H9 (cell line): ENCODE measurements at regions not wholly inside any gene's neighbourhood (a gene's known extent, or its start where the extent isn't known, plus 50 kb on each side); places are given as distances from the start of the nearest gene placed in this dataset.

Experiments
- DNase-seq: peaks from one replicate; pipeline ENCODE4 v3.0.0-alpha.2; 2017
- H2AFZ ChIP-seq: one replicate; pipeline ENCODE4 v1.6.1; 2013; ENCODE audit warnings: mild to moderate bottlenecking, low read length, control low read depth, moderate library complexity
- H2AK5ac ChIP-seq: 2 replicates; pipeline ENCODE4 v1.6.1; 2013; ENCODE audit warnings: low read length, control low read depth, mixed read lengths; ENCODE audit not compliant: insufficient read length
- H2BK120ac ChIP-seq: one replicate; pipeline ENCODE4 v1.6.1; 2013; ENCODE audit warnings: low read depth, mild to moderate bottlenecking, low read length, control low read depth, inconsistent platforms; ENCODE audit not compliant: poor library complexity, severe bottlenecking
- H2BK12ac ChIP-seq: 2 replicates; pipeline ENCODE4 v1.6.1; 2013; ENCODE audit warnings: low read length, control low read depth, mixed read lengths, low read depth; ENCODE audit not compliant: insufficient read length
- H2BK15ac ChIP-seq: 2 replicates; pipeline ENCODE4 v1.6.1; 2013; ENCODE audit warnings: low read depth, low read length, control low read depth
- H2BK20ac ChIP-seq: one replicate; pipeline ENCODE4 v1.6.1; 2013; ENCODE audit warnings: low read depth, mild to moderate bottlenecking, low read length, control low read depth, inconsistent platforms; ENCODE audit not compliant: poor library complexity, severe bottlenecking
- H2BK5ac ChIP-seq: 2 replicates; pipeline ENCODE4 v1.6.1; 2013; ENCODE audit warnings: low read length, control low read depth, mixed read lengths; ENCODE audit not compliant: insufficient read length
- H3K14ac ChIP-seq: 2 replicates; pipeline ENCODE4 v1.6.1; 2013; ENCODE audit warnings: low read length, control low read depth; ENCODE audit not compliant: insufficient read depth
- H3K18ac ChIP-seq: 2 replicates; pipeline ENCODE4 v1.6.1; 2013; ENCODE audit warnings: low read depth, mild to moderate bottlenecking, mixed read lengths, low read length, control low read depth; ENCODE audit not compliant: insufficient read length
- H3K23ac ChIP-seq: 2 replicates; pipeline ENCODE4 v1.6.1; 2013; ENCODE audit warnings: low read length, control low read depth, mixed read lengths, low read depth; ENCODE audit not compliant: insufficient read length
- H3K23me2 ChIP-seq: 2 replicates; pipeline ENCODE4 v1.6.1; 2013; ENCODE audit warnings: low read depth, mild to moderate bottlenecking, mixed read lengths, low read length, control low read depth; ENCODE audit not compliant: insufficient read length, poor library complexity, severe bottlenecking
- H3K27ac ChIP-seq: 2 replicates; pipeline ENCODE4 v1.5.1; 2013; ENCODE audit warnings: low read length, control low read depth, mixed read lengths, low read depth; ENCODE audit not compliant: insufficient read length
- H3K27me3 ChIP-seq: 2 replicates; pipeline ENCODE4 v1.6.1; 2013; ENCODE audit warnings: low read length, control low read depth, inconsistent platforms; ENCODE audit not compliant: insufficient read depth
- H3K4ac ChIP-seq: 2 replicates; pipeline ENCODE4 v1.6.1; 2013; ENCODE audit warnings: low read depth, mild to moderate bottlenecking, control low read depth, inconsistent platforms, low read length, moderate library complexity
- H3K4me1 ChIP-seq: 2 replicates; pipeline ENCODE4 v1.6.1; 2013; ENCODE audit warnings: low read length, control low read depth, inconsistent platforms; ENCODE audit not compliant: insufficient read depth
- H3K4me2 ChIP-seq: 2 replicates; pipeline ENCODE4 v1.6.1; 2013; ENCODE audit warnings: low read length, control low read depth, mixed read lengths; ENCODE audit not compliant: insufficient read length, insufficient read depth
- H3K56ac ChIP-seq: 2 replicates; pipeline ENCODE4 v1.6.1; 2013; ENCODE audit warnings: low read depth, mild to moderate bottlenecking, mixed read lengths, low read length, control low read depth; ENCODE audit not compliant: insufficient read length
- H3K79me1 ChIP-seq: 2 replicates; pipeline ENCODE4 v1.6.1; 2013; ENCODE audit warnings: low read depth, mild to moderate bottlenecking, moderate library complexity, low read length, control low read depth, inconsistent platforms; ENCODE audit not compliant: insufficient read depth, poor library complexity, severe bottlenecking
- H3K79me2 ChIP-seq: 2 replicates; pipeline ENCODE4 v1.6.1; 2013; ENCODE audit warnings: low read length, control low read depth, inconsistent platforms; ENCODE audit not compliant: insufficient read depth
- H3K9ac ChIP-seq: 2 replicates; pipeline ENCODE4 v1.6.1; 2013; ENCODE audit warnings: low read length, control low read depth, mixed read lengths; ENCODE audit not compliant: insufficient read length; ENCODE audit errors: extremely low read depth
- H3K9me3 ChIP-seq: one replicate; pipeline ENCODE4 v1.6.1; 2013; ENCODE audit warnings: low read depth, low read length, inconsistent platforms; ENCODE audit not compliant: control insufficient read depth
- H3T11ph ChIP-seq: one replicate; pipeline ENCODE4 v1.6.1; 2013; ENCODE audit warnings: mild to moderate bottlenecking, low read length, control low read depth, inconsistent platforms
- H4K20me1 ChIP-seq: one replicate; pipeline ENCODE4 v1.6.1; 2013; ENCODE audit not compliant: control insufficient read depth, insufficient read length, insufficient read depth
- H4K5ac ChIP-seq: 2 replicates; pipeline ENCODE4 v1.6.1; 2013; ENCODE audit warnings: low read depth, mild to moderate bottlenecking, mixed read lengths, low read length, control low read depth; ENCODE audit not compliant: insufficient read length
- H4K8ac ChIP-seq: replicated peaks from 2 replicates; pipeline ENCODE4 v1.6.1; 2013; ENCODE audit warnings: low read length, control low read depth, mixed read lengths, low read depth; ENCODE audit not compliant: insufficient read length
- H4K91ac ChIP-seq: 2 replicates; pipeline ENCODE4 v1.6.1; 2013; ENCODE audit warnings: low read depth, mild to moderate bottlenecking, moderate library complexity, mixed read lengths, low read length, control low read depth; ENCODE audit not compliant: insufficient read length
- H3K27ac Mint-ChIP-seq, 3 experiments: 2 replicates in 2 of 3; 3 replicates in 1 of 3; pipeline ENCODE4 v1.8.0; 2020 to 2021; ENCODE audit warnings: mixed read lengths in 3 of 3, mild to moderate bottlenecking in 1 of 3, moderate library complexity in 1 of 3
- H3K27me3 Mint-ChIP-seq: 2 replicates; pipeline ENCODE4 v1.8.0; 2021; ENCODE audit warnings: low read depth, mild to moderate bottlenecking, moderate library complexity, mixed read lengths
- H3K36me3 Mint-ChIP-seq, 3 experiments: 2 replicates in 2 of 3; 3 replicates in 1 of 3; pipeline ENCODE4 v1.8.0; 2020 to 2021; ENCODE audit warnings: low read depth in 3 of 3, mixed read lengths in 3 of 3; ENCODE audit not compliant: insufficient read depth in 1 of 3
- H3K4me1 Mint-ChIP-seq, 2 experiments: 2 replicates each; pipeline ENCODE4 v1.8.0; 2020; ENCODE audit warnings: mixed read lengths in 2 of 2
- H3K4me3 Mint-ChIP-seq, 2 experiments: 2 replicates in 1 of 2; 3 replicates in 1 of 2; pipeline ENCODE4 v1.8.0; 2020 to 2021; ENCODE audit warnings: mild to moderate bottlenecking in 2 of 2, mixed read lengths in 2 of 2, moderate library complexity in 1 of 2
- H3K9me3 Mint-ChIP-seq, 2 experiments: 2 replicates in 1 of 2; 3 replicates in 1 of 2; pipeline ENCODE4 v1.8.0; 2020; ENCODE audit warnings: mild to moderate bottlenecking in 2 of 2, mixed read lengths in 2 of 2, moderate library complexity in 1 of 2
- CTCF ChIP-seq: fragments of 200-600 bp; sonication (generic); conservative IDR thresholded peaks from 3 replicates; pipeline ENCODE4 v1.8.0; 2021; ENCODE audit warnings: antibody characterized with exemption, mild to moderate bottlenecking
- WGBS: extraction: QIAGEN DNeasy Blood & Tissue Kit; methylation state at CpG from one replicate; pipeline ENCODE4 v1.1.7; 2013; ENCODE audit warnings: missing lambda C conversion rate, low lambda C conversion rate, mixed read lengths; ENCODE audit not compliant: insufficient read length; ENCODE audit errors: extremely low coverage; 5-methylcytosine and 5-hydroxymethylcytosine counted together

DNA sequence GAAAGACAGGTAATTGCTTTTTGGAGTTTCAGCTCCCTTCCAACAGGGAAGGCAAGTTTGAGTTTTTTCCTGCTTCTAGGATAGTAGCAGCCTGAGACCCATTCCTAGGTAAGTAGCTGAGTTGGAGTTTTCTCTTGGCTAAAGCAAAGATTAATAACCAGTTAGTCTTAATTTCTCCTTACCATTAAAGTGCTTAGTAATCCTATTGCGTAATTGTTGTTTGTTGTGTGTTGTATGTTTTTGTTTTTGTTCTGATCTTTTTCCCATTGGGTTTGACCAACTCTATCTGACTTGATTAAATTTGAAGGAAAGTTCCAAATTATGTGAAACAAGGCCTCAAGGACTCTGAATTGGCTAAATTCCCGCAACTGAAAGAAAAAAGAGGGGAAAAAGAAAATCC is 83.5 kb downstream of the TBX22 start:
- no peak overlapping the region for H3K4ac ChIP-seq
- H3K27me3 ChIP-seq, result no peaks in the 10 kb centered on the region
- no peak overlapping the region for H3T11ph ChIP-seq
- H3K27me3 Mint-ChIP-seq, result no peaks in the 10 kb centered on the region; the same call in 1 of the 2 replicates
- no peak overlapping the region for H4K91ac ChIP-seq
- no CpG with 5 or more reads among the region's 2 CpGs for WGBS
- H2BK15ac ChIP-seq, result no peak overlapping the region
- peaks cover 5% of the 10 kb centered on the region for H3K9me3 ChIP-seq
- H2BK12ac ChIP-seq, result no peak overlapping the region
- no peak overlapping the region for H3K9ac ChIP-seq
- no peak overlapping the region for H2BK20ac ChIP-seq
- H3K23me2 ChIP-seq, result no peaks in the 10 kb centered on the region
- TF ChIP-seq CTCF, result no peak
- no peak overlapping the region for H2BK5ac ChIP-seq
- no peak overlapping the region for H3K18ac ChIP-seq
- no peak overlapping the region for H3K14ac ChIP-seq
- no peak overlapping the region for H4K5ac ChIP-seq
- no peak overlapping the region for H3K27ac Mint-ChIP-seq
- H4K8ac ChIP-seq, result no peak overlapping the region
- H3K27ac ChIP-seq, result no peak overlapping the region
- peaks cover 59 to 62% of the 10 kb centered on the region in 2 experiments for H3K9me3 Mint-ChIP-seq
- no peak overlapping the region for H3K23ac ChIP-seq
- no peak for DNase-seq
- H3K36me3 Mint-ChIP-seq, result peaks cover 0 to 6% (median 5%) of the 10 kb centered on the region in 3 experiments; a peak in 5 of 7 replicates
- peaks cover 0 to 2% of the 10 kb centered on the region in 2 experiments; a peak in 1 of 4 replicates for H3K4me1 Mint-ChIP-seq
- no peaks in the 10 kb centered on the region for H3K4me1 ChIP-seq
- no peak overlapping the region for H2BK120ac ChIP-seq
- H2AFZ ChIP-seq, result no peak overlapping the region
- H3K4me2 ChIP-seq, result no peak overlapping the region
- no peaks in the 10 kb centered on the region for H4K20me1 ChIP-seq
- H3K4me3 Mint-ChIP-seq, result no peak overlapping the region
- no peaks in the 10 kb centered on the region for H3K79me2 ChIP-seq
- H2AK5ac ChIP-seq, result no peak overlapping the region
- H3K79me1 ChIP-seq, result no peaks in the 10 kb centered on the region
- H3K56ac ChIP-seq, result no peak overlapping the region
